Nephron (organoid): ENCODE measurements at regions not wholly inside any gene's neighbourhood (a gene's known extent, or its start where the extent isn't known, plus 50 kb on each side); places are given as distances from the start of the nearest gene placed in this dataset.
"Not testable (repeated sequence)": the region's sequence is repeated elsewhere in the genome, so short reads cannot be mapped to it uniquely, and the experiment has no call there.

Experiments
- H3K27ac Mint-ChIP-seq, 3 experiments: 2 replicates each; pipeline ENCODE4 v1.8.0; 2020; ENCODE audit warnings: mixed read lengths in 3 of 3, mild to moderate bottlenecking in 2 of 3, moderate library complexity in 1 of 3
- H3K27me3 Mint-ChIP-seq: 2 replicates; pipeline ENCODE4 v1.8.0; 2021; ENCODE audit warnings: low read depth, mild to moderate bottlenecking, moderate library complexity, mixed read lengths
- H3K36me3 Mint-ChIP-seq: 2 replicates; pipeline ENCODE4 v1.8.0; 2020; ENCODE audit warnings: low read depth, mixed read lengths
- H3K4me1 Mint-ChIP-seq: 2 replicates; pipeline ENCODE4 v1.8.0; 2020; ENCODE audit warnings: mixed read lengths
- H3K4me3 Mint-ChIP-seq, 3 experiments: 2 replicates each; pipeline ENCODE4 v1.8.0; 2020; ENCODE audit warnings: mild to moderate bottlenecking in 3 of 3, mixed read lengths in 3 of 3, moderate library complexity in 2 of 3
- H3K9me3 Mint-ChIP-seq: 2 replicates; pipeline ENCODE4 v1.8.0; 2020; ENCODE audit warnings: mixed read lengths
- CTCF ChIP-seq, 3 experiments: fragments of 200-600 bp; sonication (generic); IDR thresholded peaks; one replicate each; pipeline ENCODE4 v1.5.0; 2021; ENCODE audit warnings: antibody characterized with exemption in 3 of 3; ENCODE audit not compliant: unreplicated experiment in 3 of 3

GRCh38 chr18:28256166-28256565 is 79.2 kb upstream of the CDH2 start:
- Mint-ChIP-seq H3K4me3 (no peak overlapping the region), H3K9me3 (no peaks in the 10 kb centered on the region), H3K27me3 (no peaks in the 10 kb centered on the region), H3K27ac (no peak overlapping the region), H3K36me3 (no peaks in the 10 kb centered on the region), H3K4me1 (no peaks in the 10 kb centered on the region)
- TF ChIP-seq CTCF (IDR thresholded peaks at IDR 0.05; ENCODE audit: unreplicated experiment in 3 of 3) = no peak

DNA sequence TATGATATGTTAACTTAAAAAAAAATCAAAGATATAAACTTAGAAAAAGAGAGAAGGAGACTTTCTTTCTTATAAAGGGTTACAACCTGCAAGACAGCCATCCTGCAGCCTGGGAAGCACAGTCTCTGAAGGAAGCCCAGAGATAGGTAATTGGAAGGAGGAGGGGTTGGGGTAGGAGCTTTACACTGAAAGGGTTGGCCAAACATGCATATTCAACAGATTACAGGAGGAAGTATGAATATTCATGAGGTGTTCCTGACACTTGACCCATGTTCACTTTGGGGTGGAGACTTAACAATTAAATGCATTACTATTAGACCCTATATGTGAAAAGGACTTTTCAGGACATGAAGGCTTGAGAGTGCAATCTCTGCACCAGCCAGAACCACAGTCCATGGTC is 71.7 kb upstream of the CDH2 start:
- no peak for TF ChIP-seq CTCF (IDR thresholded peaks at IDR 0.05; ENCODE audit: unreplicated experiment in 3 of 3)
- H3K27ac Mint-ChIP-seq = no peak overlapping the region
- no peaks in the 10 kb centered on the region for H3K36me3 Mint-ChIP-seq
- H3K4me1 Mint-ChIP-seq = no peaks in the 10 kb centered on the region
- no peaks in the 10 kb centered on the region for H3K9me3 Mint-ChIP-seq
- no peaks in the 10 kb centered on the region for H3K27me3 Mint-ChIP-seq
- no peak overlapping the region for H3K4me3 Mint-ChIP-seq

- H3K4me3 Mint-ChIP-seq, H3K27ac Mint-ChIP-seq, H3K36me3 Mint-ChIP-seq, H3K27me3 Mint-ChIP-seq, H3K4me1 Mint-ChIP-seq, H3K9me3 Mint-ChIP-seq: not testable (repeated sequence)
Observed at GRCh38 chr18:28240626-28241025, 63.7 kb upstream of the CDH2 start.

DNA sequence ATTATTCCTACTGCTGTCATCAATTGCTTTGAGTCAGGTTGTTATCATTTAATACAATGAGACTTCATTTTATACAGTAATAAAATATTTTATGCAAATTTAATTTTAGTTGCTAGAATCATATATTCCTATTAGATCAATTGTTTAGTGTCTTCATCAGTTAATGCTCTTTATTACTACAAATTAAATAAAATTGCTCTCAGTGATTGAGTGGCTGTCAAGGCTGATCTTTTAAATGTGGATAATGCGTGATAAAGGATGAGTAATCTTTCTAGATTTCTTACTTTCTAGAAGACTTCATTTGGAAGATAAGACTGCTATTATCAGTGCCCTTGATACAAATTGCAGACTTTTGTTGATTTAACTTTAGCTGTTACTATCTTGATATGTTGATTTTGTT is 59.6 kb upstream of the CDH2 start:
- no peaks in the 10 kb centered on the region for H3K36me3 Mint-ChIP-seq

More for the DNA sequence above, 59.6 kb upstream of the CDH2 start:
- TF ChIP-seq CTCF (IDR thresholded peaks at IDR 0.05; ENCODE audit: unreplicated experiment in 3 of 3) = no peak
- H3K4me3 Mint-ChIP-seq = no peak overlapping the region
- no peaks in the 10 kb centered on the region for H3K4me1 Mint-ChIP-seq
- H3K27me3 Mint-ChIP-seq = no peaks in the 10 kb centered on the region
- no peak overlapping the region for H3K27ac Mint-ChIP-seq
- peaks cover 1% of the 10 kb centered on the region for H3K9me3 Mint-ChIP-seq
